HG03097 (cell line): ENCODE measurements at regions not wholly inside any gene's neighbourhood (a gene's known extent, or its start where the extent isn't known, plus 50 kb on each side); places are given as distances from the start of the nearest gene placed in this dataset.
"Not testable (repeated sequence)": the region's sequence is repeated elsewhere in the genome, so short reads cannot be mapped to it uniquely, and the experiment has no call there.

Experiments
- ATAC-seq: cut with Tn5 transposase; IDR thresholded peaks from one replicate; pipeline ENCODE4 v1.9.1; 2021; ENCODE audit not compliant: unreplicated experiment, low FRiP score

GRCh38 chr3:11713171-11713570, 69.5 kb upstream of the VGLL4 start:
- no peak for ATAC-seq

- ATAC-seq = no peak
Measured at GRCh38 chr3:11712646-11713045, 68.9 kb upstream of the VGLL4 start.

- ATAC-seq = no peak
Measured at GRCh38 chr3:11711876-11712275, 68.2 kb upstream of the VGLL4 start.

- no peak for ATAC-seq
Measured at GRCh38 chr3:11709782-11710181, 66.1 kb upstream of the VGLL4 start.

GRCh38 chr3:11707084-11707483, 63.4 kb upstream of the VGLL4 start:
- not testable (repeated sequence) for ATAC-seq

- no peak for ATAC-seq
Measured at GRCh38 chr3:11706604-11707003, 62.9 kb upstream of the VGLL4 start.

- ATAC-seq = no peak
Measured at GRCh38 chr3:11705049-11705448, 61.3 kb upstream of the VGLL4 start.

GRCh38 chr3:11703146-11703545, 59.4 kb upstream of the VGLL4 start:
- no peak for ATAC-seq

- ATAC-seq = no peak
Measured at GRCh38 chr3:11699083-11699427, 55.3 kb upstream of the VGLL4 start.

GRCh38 chr3:11698326-11699082, 54.8 kb upstream of the VGLL4 start:
- ATAC-seq = no peak

GRCh38 chr3:11697701-11698100, 54.0 kb upstream of the VGLL4 start:
- ATAC-seq = no peak

- ATAC-seq = no peak
Measured at GRCh38 chr3:11696054-11696453, 52.3 kb upstream of the VGLL4 start.
